Brain microvascular endothelial cell (primary cell): ENCODE measurements at regions not wholly inside any gene's neighbourhood (a gene's known extent, or its start where the extent isn't known, plus 50 kb on each side); places are given as distances from the start of the nearest gene placed in this dataset.

Experiments used
- DNase-seq: peaks from one replicate; pipeline ENCODE4 v3.0.0-alpha.2; 2020
- H3K27ac ChIP-seq: fragments of 250-450 bp; sonication (Bioruptor Pico); 2 replicates; pipeline ENCODE4 v1.5.1; 2020; ENCODE audit warnings: mild to moderate bottlenecking, moderate library complexity
- H3K27me3 ChIP-seq: fragments of 250-450 bp; sonication (Bioruptor Pico); replicated peaks from 2 replicates; pipeline ENCODE4 v1.5.1; 2020; ENCODE audit warnings: mild to moderate bottlenecking
- H3K36me3 ChIP-seq: fragments of 250-450 bp; sonication (Bioruptor Pico); replicated peaks from 2 replicates; pipeline ENCODE4 v1.5.1; 2020; ENCODE audit warnings: mild to moderate bottlenecking
- H3K4me3 ChIP-seq: 2 replicates; pipeline ENCODE4 v1.5.1; 2011; ENCODE audit warnings: low read depth, mild to moderate bottlenecking, control low read depth, low read length, moderate library complexity
- CTCF ChIP-seq: IDR thresholded peaks from 2 replicates; pipeline ENCODE4 v1.5.1; 2011; ENCODE audit warnings: low read depth, mild to moderate bottlenecking, moderate library complexity, low read length, control low read depth, inconsistent platforms; ENCODE audit errors: missing control alignments
- in situ Hi-C: cut with HindIII; loops from 2 replicates; pipeline ENCODE4 v1.10.0; 2017; ENCODE audit warnings: low sequenced_read_pairs, low pct_ligation_motif_present

- H3K27ac ChIP-seq, result no peak overlapping the region
- no peak for DNase-seq
Measured at GRCh38 chr2:39517622-39518021, 80.5 kb upstream of the MAP4K3 start.

GRCh38 chr2:39519886-39520285 lies 82.8 kb upstream of the MAP4K3 start:
- TF ChIP-seq CTCF, result no peak
- Histone ChIP-seq H3K36me3 (no peaks in the 10 kb centered on the region), H3K4me3 (no peak overlapping the region), H3K27ac (no peak overlapping the region), H3K27me3 (no peaks in the 10 kb centered on the region)
- no peak for DNase-seq
- in situ Hi-C loops, result no loop called here

More at GRCh38 chr2:39517622-39518021, 80.5 kb upstream of the MAP4K3 start:
- TF ChIP-seq CTCF, result no peak
- no peak overlapping the region for H3K4me3 ChIP-seq
- in situ Hi-C loops, result no loop called here
- no peaks in the 10 kb centered on the region for H3K36me3 ChIP-seq
- H3K27me3 ChIP-seq, result no peaks in the 10 kb centered on the region

GRCh38 chr2:39521876-39522517 lies 84.9 kb upstream of the MAP4K3 start:
- Histone ChIP-seq H3K27ac (no peak overlapping the region), H3K4me3 (no peak overlapping the region), H3K27me3 (no peaks in the 10 kb centered on the region), H3K36me3 (no peaks in the 10 kb centered on the region)
- in situ Hi-C loops, result no loop called here
- no peak for TF ChIP-seq CTCF
- no peak for DNase-seq

- in situ Hi-C loops, result no loop called here
- no peak overlapping the region for H3K4me3 ChIP-seq
- no peak for DNase-seq
- peak overlapping the region; percentile 95 for H3K27ac ChIP-seq
- no peak for TF ChIP-seq CTCF
- H3K27me3 ChIP-seq, result no peaks in the 10 kb centered on the region
- H3K36me3 ChIP-seq, result no peaks in the 10 kb centered on the region
Measured at GRCh38 chr2:39522518-39522877, 85.4 kb upstream of the MAP4K3 start.

- Histone ChIP-seq H3K4me3 (no peak overlapping the region), H3K27me3 (no peaks in the 10 kb centered on the region), H3K36me3 (no peaks in the 10 kb centered on the region), H3K27ac (peak overlapping the region; percentile 95)
- peak; percentile 71 for DNase-seq
- in situ Hi-C loops, result no loop called here
- no peak for TF ChIP-seq CTCF
Measured at GRCh38 chr2:39523308-39524044, 86.4 kb upstream of the MAP4K3 start.
